K562 (cell line): ENCODE measurements at regions not wholly inside any gene's neighbourhood (a gene's known extent, or its start where the extent isn't known, plus 50 kb on each side); places are given as distances from the start of the nearest gene placed in this dataset.

Experiments used
- ATAC-seq: fragments of 200-7000 bp; cut with Tn5 transposase; 3 replicates; pipeline ENCODE4 v1.9.1; 2020; ENCODE audit warnings: moderate library complexity
- BruUV-seq: library from RNA; stranded (reverse); fragments of 400-500 nt; replicated peaks from 2 replicates; lab custom pipeline; 2021; lab: Mats Ljungman, UMichigan
- CTCF ChIA-PET: fragments of 300-600 bp; formaldehyde crosslinking; extraction: SDS; loops from one replicate; lab custom pipeline; 2021; ENCODE audit warnings: low intra/inter-chr PET ratio; lab: Yijun Ruan, JAX
- POLR2A ChIA-PET: fragments of 300-600, 350-650 bp; sonication (Branson Sonifier 250); formaldehyde crosslinking; extraction: SDS; loops from one replicate; lab custom pipeline; 2021; ENCODE audit warnings: antibody characterized with exemption, inconsistent platforms; lab: Yijun Ruan, JAX
- DNase-seq, 4 experiments: peaks; one replicate each; pipeline versions ENCODE4 v3.0.0 to v3.0.0-alpha.2; 2011 to 2018; ENCODE audit warnings: low spot score in 3 of 4, mixed read lengths in 3 of 4; ENCODE audit errors: extremely low read depth in 1 of 4
- FAIRE-seq: peaks from 2 replicates; lab custom pipeline; 2011; peaks lifted over from hg19 to GRCh38; lab: Jason Lieb, UNC
- H2AFZ ChIP-seq: 2 replicates; pipeline ENCODE4 v1.6.0; 2011; ENCODE audit warnings: low read depth, low read length, control low read depth, inconsistent platforms
- H3K27ac ChIP-seq: fragments of 200-600 bp; 3 replicates; pipeline ENCODE4 v1.8.0; 2011; ENCODE audit warnings: low read depth, mild to moderate bottlenecking, control low read depth, inconsistent platforms, low read length, moderate library complexity, mixed read lengths; ENCODE audit errors: extremely low read depth
- H3K27me3 ChIP-seq, 2 experiments: fragments of 300-600 bp in 1 of 2; 2 replicates in 1 of 2; 3 replicates in 1 of 2; pipeline versions ENCODE4 v1.6.0 to v1.8.0; 2011; ENCODE audit warnings: inconsistent platforms in 2 of 2, low read length in 2 of 2, mild to moderate bottlenecking in 1 of 2, mixed read lengths in 1 of 2, moderate library complexity in 1 of 2; ENCODE audit not compliant: control insufficient read depth in 2 of 2, insufficient read depth in 2 of 2
- H3K36me3 ChIP-seq: fragments of 300-600 bp; 3 replicates; pipeline ENCODE4 v1.8.0; 2011; ENCODE audit warnings: mild to moderate bottlenecking, low read length, inconsistent platforms; ENCODE audit not compliant: control insufficient read depth, insufficient read depth
- H3K4me1 ChIP-seq, 2 experiments: fragments of 200-600 bp in 1 of 2; replicated peaks in 1 of 2; 2 replicates in 1 of 2; 3 replicates in 1 of 2; pipeline versions ENCODE4 v1.5.1 to v1.8.0; 2011; ENCODE audit warnings: inconsistent platforms in 2 of 2, low read length in 2 of 2, mild to moderate bottlenecking in 1 of 2, mixed read lengths in 1 of 2, moderate library complexity in 1 of 2; ENCODE audit not compliant: control insufficient read depth in 2 of 2, insufficient read depth in 2 of 2
- H3K4me2 ChIP-seq: 2 replicates; pipeline ENCODE4 v1.6.1; 2011; ENCODE audit warnings: low read length, control low read depth, inconsistent platforms, mixed read lengths; ENCODE audit not compliant: insufficient read depth
- H3K4me3 ChIP-seq: fragments of 200-600 bp; sonication (generic), shearing (Covaris generic); 2 replicates; pipeline ENCODE4 v1.5.1; 2016; ENCODE audit warnings: control low read depth, inconsistent platforms
- H3K79me2 ChIP-seq: fragments of 200-600 bp; 3 replicates; pipeline ENCODE4 v1.8.0; 2011; ENCODE audit warnings: low read length, inconsistent platforms; ENCODE audit not compliant: control insufficient read depth, insufficient read depth
- H3K9ac ChIP-seq, 2 experiments: 2 replicates each; pipeline versions ENCODE4 v1.6.0 to v1.6.1; 2011; ENCODE audit warnings: low read depth in 2 of 2, low read length in 2 of 2, control low read depth in 1 of 2, inconsistent platforms in 1 of 2, mild to moderate bottlenecking in 1 of 2, mixed read lengths in 1 of 2; ENCODE audit not compliant: insufficient read depth in 1 of 2
- H3K9me1 ChIP-seq: one replicate; pipeline ENCODE4 v1.6.0; 2011; ENCODE audit warnings: inconsistent platforms, mild to moderate bottlenecking, low read length, moderate library complexity; ENCODE audit not compliant: control insufficient read depth, insufficient read depth
- H3K9me3 ChIP-seq: replicated peaks from 2 replicates; pipeline ENCODE4 v1.5.1; 2011; ENCODE audit warnings: low read depth, low read length, inconsistent platforms; ENCODE audit not compliant: control insufficient read depth, insufficient read depth
- H4K20me1 ChIP-seq: replicated peaks from 2 replicates; pipeline ENCODE4 v1.6.1; 2011; ENCODE audit warnings: low read length, inconsistent platforms, mixed read lengths; ENCODE audit not compliant: control insufficient read depth, insufficient read depth
- CEBPB ChIP-seq: fragments of 450-650 bp; IDR thresholded peaks from 2 replicates; pipeline ENCODE4 v1.6.1; 2016; ENCODE audit warnings: missing genetic modification characterization, missing compliant biosample characterization
- E2F8 ChIP-seq: fragments of 450-650 bp; IDR thresholded peaks from 2 replicates; pipeline ENCODE4 v1.7.1; 2018; ENCODE audit warnings: mild to moderate bottlenecking, low read depth; ENCODE audit not compliant: partially characterized antibody
- MGA ChIP-seq: fragments of 450-650 bp; IDR thresholded peaks from 2 replicates; pipeline ENCODE4 v1.6.1; 2016; ENCODE audit warnings: mild to moderate bottlenecking, moderate library complexity
- WGBS: fragments of 100-300 bp; shearing (Covaris generic); methylation state at CpG from one replicate; pipeline ENCODE4 v1.1.6; 2016; ENCODE audit warnings: low coverage, mixed read lengths; ENCODE audit not compliant: insufficient coverage; ENCODE audit errors: missing lambda C conversion rate; 5-methylcytosine and 5-hydroxymethylcytosine counted together
- in situ Hi-C: fragments of 300-500 bp; cut with MboI; formaldehyde crosslinking; loops from 4 replicates; pipeline ENCODE4 v1.15.0; 2018; ENCODE audit warnings: inconsistent platforms, mixed read lengths
- intact Hi-C: fragments of 100-400 bp; cut with micrococcal nuclease; formaldehyde crosslinking; loops from 2 replicates; pipeline ENCODE4 v1.14.2; 2022
- TF ChIP-seq, protein P1 (sequence below): fragments of 250-450 bp; sonication (Bioruptor Pico); IDR thresholded peaks from 2 replicates; pipeline ENCODE4 v1.8.0; 2022; ENCODE audit warnings: inconsistent platforms, mild to moderate bottlenecking, moderate library complexity, borderline replicate concordance

- no peaks in the 10 kb centered on the region for H3K9me3 ChIP-seq
- ChIA-PET POLR2A (interaction anchor here (0.6 kb wide), 1 partner anchor 10 kb away, joined by 3 read pairs; no protein-coding TSS in a partner anchor), CTCF (no interaction called here)
- ATAC-seq (no peak), FAIRE-seq (no peak), DNase-seq (no peak)
- H3K4me1 ChIP-seq: peaks cover 0 to 3% of the 10 kb centered on the region in 2 experiments; a peak in 1 of 5 replicates
- no peak overlapping the region for H3K4me2 ChIP-seq
- no peak overlapping the region for H3K27ac ChIP-seq
- H3K79me2 ChIP-seq: no peaks in the 10 kb centered on the region
- no peak overlapping the region for H2AFZ ChIP-seq
- intact Hi-C loops (no loop called here), in situ Hi-C loops (no loop called here)
- no peak overlapping the region for H3K4me3 ChIP-seq
- H3K9me1 ChIP-seq: peaks cover 4% of the 10 kb centered on the region
- H3K27me3 ChIP-seq: peaks cover 0 to 46% of the 10 kb centered on the region in 2 experiments; a peak in 3 of 5 replicates
- H4K20me1 ChIP-seq: no peaks in the 10 kb centered on the region; the same call in 1 of the 2 replicates
- WGBS: 4% methylated on average over 13 of the region's 14 CpGs
- no TSS peak for BruUV-seq
- H3K9ac ChIP-seq: no peak overlapping the region
- H3K36me3 ChIP-seq: no peaks in the 10 kb centered on the region
- TF ChIP-seq CEBPB (tag): no peak
- TF ChIP-seq MGA: no peak
- TF ChIP-seq, protein P1, sequence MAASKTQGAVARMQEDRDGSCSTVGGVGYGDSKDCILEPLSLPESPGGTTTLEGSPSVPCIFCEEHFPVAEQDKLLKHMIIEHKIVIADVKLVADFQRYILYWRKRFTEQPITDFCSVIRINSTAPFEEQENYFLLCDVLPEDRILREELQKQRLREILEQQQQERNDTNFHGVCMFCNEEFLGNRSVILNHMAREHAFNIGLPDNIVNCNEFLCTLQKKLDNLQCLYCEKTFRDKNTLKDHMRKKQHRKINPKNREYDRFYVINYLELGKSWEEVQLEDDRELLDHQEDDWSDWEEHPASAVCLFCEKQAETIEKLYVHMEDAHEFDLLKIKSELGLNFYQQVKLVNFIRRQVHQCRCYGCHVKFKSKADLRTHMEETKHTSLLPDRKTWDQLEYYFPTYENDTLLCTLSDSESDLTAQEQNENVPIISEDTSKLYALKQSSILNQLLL (CRISPR knock-in tag): no peak
- no peak for TF ChIP-seq E2F8
Observed at GRCh38 chr15:31274496-31275330, 51.9 kb upstream of the KLF13 start.
